IMR-90 (cell line): ENCODE measurements at regions not wholly inside any gene's neighbourhood (a gene's known extent, or its start where the extent isn't known, plus 50 kb on each side); places are given as distances from the start of the nearest gene placed in this dataset.

Experiments
- ATAC-seq: fragments of 200-7000 bp; cut with Tn5 transposase; 2 replicates; pipeline ENCODE4 v1.9.1; 2020; ENCODE audit warnings: low read depth, mild to moderate bottlenecking, moderate library complexity
- BruUV-seq: library from RNA; stranded (reverse); fragments of 400-500 nt; replicated peaks from 2 replicates; lab custom pipeline; 2021; lab: Mats Ljungman, UMichigan
- CTCF ChIA-PET: fragments of 300-600 bp; formaldehyde crosslinking; extraction: SDS; loops from one replicate; lab custom pipeline; 2021; ENCODE audit warnings: antibody characterized with exemption; lab: Yijun Ruan, JAX
- POLR2A ChIA-PET: fragments of 300-600 bp; sonication (Branson Sonifier 250); formaldehyde crosslinking; loops from one replicate; lab custom pipeline; 2022; ENCODE audit warnings: antibody characterized with exemption; ENCODE audit not compliant: unreplicated experiment; lab: Charles Lee
- DNase-seq: peaks from one replicate; pipeline ENCODE4 v3.0.0; 2013
- H2AFZ ChIP-seq: replicated peaks from 2 replicates; pipeline ENCODE3; 2013; ENCODE audit warnings: low read length, mild to moderate bottlenecking; ENCODE audit not compliant: poor library complexity
- H2AK5ac ChIP-seq: 2 replicates; pipeline ENCODE4 v1.6.1; 2013; ENCODE audit warnings: low read depth, low read length, inconsistent platforms
- H2AK9ac ChIP-seq: replicated peaks from 2 replicates; pipeline ENCODE3; 2013; ENCODE audit warnings: mild to moderate bottlenecking, low read depth, low read length, moderate library complexity; ENCODE audit not compliant: poor library complexity
- H2BK120ac ChIP-seq: 2 replicates; pipeline ENCODE4 v1.6.1; 2013; ENCODE audit warnings: low read depth, low read length, inconsistent platforms
- H2BK15ac ChIP-seq: 3 replicates; pipeline ENCODE4 v1.6.1; 2013; ENCODE audit warnings: low read depth, low read length, inconsistent platforms
- H2BK20ac ChIP-seq: 2 replicates; pipeline ENCODE4 v1.6.1; 2013; ENCODE audit warnings: low read depth, mild to moderate bottlenecking, inconsistent platforms, low read length, moderate library complexity
- H2BK5ac ChIP-seq: 2 replicates; pipeline ENCODE4 v1.6.1; 2013; ENCODE audit warnings: mild to moderate bottlenecking, low read depth, low read length, inconsistent platforms; ENCODE audit not compliant: poor library complexity, severe bottlenecking
- H3K14ac ChIP-seq: replicated peaks from 2 replicates; pipeline ENCODE4 v1.6.1; 2013; ENCODE audit warnings: low read depth, low read length, inconsistent platforms
- H3K18ac ChIP-seq: 2 replicates; pipeline ENCODE4 v1.6.1; 2013; ENCODE audit warnings: low read depth, low read length, control low read depth
- H3K23ac ChIP-seq: 2 replicates; pipeline ENCODE4 v1.6.1; 2013; ENCODE audit warnings: low read depth, low read length, inconsistent platforms
- H3K27ac ChIP-seq: 2 replicates; pipeline ENCODE4 v1.5.1; 2013; ENCODE audit warnings: mild to moderate bottlenecking, control low read depth, low read length; ENCODE audit not compliant: insufficient read depth
- H3K27me3 ChIP-seq: 2 replicates; pipeline ENCODE4 v1.6.1; 2013; ENCODE audit warnings: low read length; ENCODE audit not compliant: control insufficient read depth, insufficient read depth
- H3K36me3 ChIP-seq: 2 replicates; pipeline ENCODE4 v1.6.1; 2013; ENCODE audit warnings: low read length, mixed read lengths; ENCODE audit not compliant: control insufficient read depth, insufficient read depth
- H3K4ac ChIP-seq: 2 replicates; pipeline ENCODE4 v1.6.1; 2013; ENCODE audit warnings: low read depth, low read length, inconsistent platforms
- H3K4me1 ChIP-seq: 2 replicates; pipeline ENCODE4 v1.6.1; 2013; ENCODE audit warnings: low read length, mixed read lengths; ENCODE audit not compliant: control insufficient read depth, insufficient read depth
- H3K4me2 ChIP-seq: 2 replicates; pipeline ENCODE4 v1.6.1; 2013; ENCODE audit warnings: low read depth, mild to moderate bottlenecking, control low read depth, low read length, moderate library complexity
- H3K4me3 ChIP-seq: 2 replicates; pipeline ENCODE4 v1.5.1; 2013; ENCODE audit warnings: low read depth, mild to moderate bottlenecking, control low read depth, low read length, moderate library complexity; ENCODE audit not compliant: insufficient read depth
- H3K56ac ChIP-seq: 2 replicates; pipeline ENCODE4 v1.6.1; 2013; ENCODE audit warnings: low read length, inconsistent platforms; ENCODE audit not compliant: insufficient read depth; ENCODE audit errors: extremely low read depth
- H3K79me1 ChIP-seq, 2 experiments: 2 replicates each; pipeline ENCODE4 v1.6.1; 2013; ENCODE audit warnings: low read length in 2 of 2, inconsistent platforms in 1 of 2, low read depth in 1 of 2
- H3K9ac ChIP-seq: 2 replicates; pipeline ENCODE4 v1.6.1; 2013; ENCODE audit warnings: low read depth, low read length, control low read depth
- H3K9me1 ChIP-seq: 2 replicates; pipeline ENCODE4 v1.6.1; 2013; ENCODE audit warnings: low read length, inconsistent platforms; ENCODE audit not compliant: insufficient read depth
- H3K9me3 ChIP-seq: 2 replicates; pipeline ENCODE4 v1.6.1; 2013; ENCODE audit warnings: low read length; ENCODE audit not compliant: control insufficient read depth, insufficient read depth
- H4K20me1 ChIP-seq: 2 replicates; pipeline ENCODE4 v1.6.1; 2013; ENCODE audit warnings: low read length, inconsistent platforms; ENCODE audit not compliant: insufficient read depth
- H4K5ac ChIP-seq: 2 replicates; pipeline ENCODE4 v1.6.1; 2013; ENCODE audit warnings: mild to moderate bottlenecking, low read depth, low read length, control low read depth
- H4K8ac ChIP-seq, 2 experiments: 2 replicates each; pipeline ENCODE4 v1.6.1; 2013; ENCODE audit warnings: low read depth in 2 of 2, low read length in 2 of 2, control low read depth in 1 of 2, inconsistent platforms in 1 of 2
- H4K91ac ChIP-seq: 2 replicates; pipeline ENCODE4 v1.6.1; 2013; ENCODE audit warnings: low read depth, low read length, inconsistent platforms; ENCODE audit not compliant: insufficient read depth
- BHLHE40 ChIP-seq: fragments of 150-350 bp; IDR thresholded peaks from 2 replicates; pipeline ENCODE4 v1.6.1; 2016; ENCODE audit warnings: mild to moderate bottlenecking, low read depth, low read length
- CEBPB ChIP-seq: IDR thresholded peaks from 2 replicates; pipeline ENCODE4 v1.6.1; 2012; ENCODE audit warnings: low read depth, low read length, improper control_type of control experiment
- CHD1 ChIP-seq: IDR thresholded peaks from 2 replicates; pipeline ENCODE4 v1.6.1; 2012; ENCODE audit warnings: low read depth, low read length, improper control_type of control experiment
- FOS ChIP-seq: fragments of 150-350 bp; IDR thresholded peaks from 2 replicates; pipeline ENCODE4 v1.6.1; 2016; ENCODE audit warnings: low read depth, low read length
- MAFK ChIP-seq: IDR thresholded peaks from 2 replicates; pipeline ENCODE4 v1.6.1; 2012; ENCODE audit warnings: low read depth, low read length, improper control_type of control experiment
- MAZ ChIP-seq: IDR thresholded peaks from 2 replicates; pipeline ENCODE4 v1.6.1; 2012; ENCODE audit warnings: low read depth, mild to moderate bottlenecking, low read length, improper control_type of control experiment, moderate library complexity, borderline replicate concordance
- MXI1 ChIP-seq: IDR thresholded peaks from 2 replicates; pipeline ENCODE4 v1.6.1; 2012; ENCODE audit warnings: low read depth, mild to moderate bottlenecking, low read length, moderate library complexity, borderline replicate concordance
- NFE2L2 ChIP-seq: fragments of 150-350 bp; IDR thresholded peaks from 2 replicates; pipeline ENCODE4 v1.6.1; 2016; ENCODE audit warnings: low read depth, mild to moderate bottlenecking, low read length
- POLR2A ChIP-seq: IDR thresholded peaks from 2 replicates; pipeline ENCODE4 v1.6.1; 2012; ENCODE audit warnings: mild to moderate bottlenecking, low read depth, low read length
- RAD21 ChIP-seq: IDR thresholded peaks from 2 replicates; pipeline ENCODE4 v1.6.1; 2012; ENCODE audit warnings: low read length, improper control_type of control experiment
- RCOR1 ChIP-seq: IDR thresholded peaks from 2 replicates; pipeline ENCODE4 v1.6.1; 2012; ENCODE audit warnings: mild to moderate bottlenecking, low read length, improper control_type of control experiment; ENCODE audit not compliant: insufficient replicate concordance
- RFX5 ChIP-seq: IDR thresholded peaks from 2 replicates; pipeline ENCODE4 v1.8.0; 2012; ENCODE audit warnings: low read depth, mild to moderate bottlenecking, low read length, moderate library complexity
- SMC3 ChIP-seq: fragments of 150-350 bp; IDR thresholded peaks from 2 replicates; pipeline ENCODE4 v1.6.1; 2016; ENCODE audit warnings: low read depth, mild to moderate bottlenecking, antibody characterized with exemption, low read length, moderate library complexity
- WGBS, 2 experiments: methylation state at CpG; one replicate each; pipeline versions ENCODE4 v1.1.5 to v1.1.7; 2013; ENCODE audit warnings: missing lambda C conversion rate in 2 of 2; ENCODE audit not compliant: insufficient read length in 1 of 2; ENCODE audit errors: extremely low coverage in 2 of 2; 5-methylcytosine and 5-hydroxymethylcytosine counted together
- dilution Hi-C: fragments of 300-500 bp; cut with HindIII; formaldehyde crosslinking; loops from one replicate; pipeline ENCODE4 v1.14.3; 2018; ENCODE audit warnings: low sequenced_read_pairs; ENCODE audit not compliant: unreplicated experiment
- in situ Hi-C: fragments of 300-500 bp; cut with MboI; formaldehyde crosslinking; loops from 3 replicates; pipeline ENCODE4 v1.14.3; 2019; ENCODE audit warnings: low sequenced_read_pairs, inconsistent platforms, mixed read lengths
- intact Hi-C: fragments of 100-400 bp; cut with micrococcal nuclease; formaldehyde crosslinking; loops from 2 replicates; pipeline ENCODE4 v1.10.0; 2022
- TF ChIP-seq, protein P1 (sequence below): fragments of 150-350 bp; IDR thresholded peaks from 2 replicates; pipeline ENCODE4 v1.6.1; 2016; ENCODE audit warnings: low read depth, mild to moderate bottlenecking, low read length, moderate library complexity, borderline replicate concordance
- TF ChIP-seq, protein P2 (sequence below): conservative IDR thresholded peaks from 2 replicates; pipeline ENCODE4 v1.5.1; 2012; ENCODE audit warnings: mild to moderate bottlenecking, low read depth, low read length, improper control_type of control experiment
- TF ChIP-seq, protein P3 (sequence below): fragments of 150-350 bp; IDR thresholded peaks from 2 replicates; pipeline ENCODE4 v1.6.1; 2017; ENCODE audit warnings: mild to moderate bottlenecking, antibody characterized with exemption, low read length, low read depth

DNA sequence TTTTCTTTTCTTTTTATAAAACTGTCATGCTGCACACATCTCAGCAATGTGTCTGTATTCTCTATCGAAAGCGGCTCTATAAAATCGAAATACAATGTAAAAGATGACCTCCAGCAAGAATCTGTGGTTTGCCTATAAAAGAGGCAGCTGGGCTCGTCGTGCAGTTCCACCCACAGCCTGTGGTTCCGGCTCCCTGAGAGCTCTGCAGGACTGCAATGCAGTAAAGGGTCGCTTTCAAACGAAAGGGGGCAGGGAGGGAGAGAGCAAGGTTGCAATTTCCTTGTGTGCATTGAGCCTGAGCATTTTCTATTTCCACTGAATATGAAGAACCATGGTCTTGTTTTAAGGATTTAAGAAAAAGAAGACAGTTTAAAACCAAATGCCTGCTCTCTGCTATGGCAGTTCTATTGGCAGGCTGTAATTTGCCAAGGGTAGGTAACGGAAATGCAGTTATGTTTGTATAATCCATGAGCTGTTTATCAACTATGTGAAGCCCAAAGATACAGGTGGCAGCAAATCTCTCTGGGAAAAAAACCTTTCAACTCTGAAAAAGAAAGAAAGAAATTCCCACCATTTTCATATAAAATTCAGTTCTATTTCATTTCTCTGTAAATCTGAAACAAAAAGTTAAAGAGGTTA, 236.5 kb downstream of the HACE1 start:
- Histone ChIP-seq H4K5ac (no peak overlapping the region), H2AFZ (no peak overlapping the region), H3K9me3 (no peaks in the 10 kb centered on the region), H2AK5ac (no peak overlapping the region), H3K79me1 (no peaks in the 10 kb centered on the region), H3K4ac (no peak overlapping the region), H3K23ac (no peak overlapping the region), H2BK5ac (no peak overlapping the region), H4K91ac (no peak overlapping the region), H3K4me1 (no peaks in the 10 kb centered on the region), H3K9me1 (no peaks in the 10 kb centered on the region), H4K8ac (no peak overlapping the region), H2BK120ac (no peak overlapping the region), H3K27ac (no peak overlapping the region), H2BK20ac (no peak overlapping the region), H4K20me1 (no peaks in the 10 kb centered on the region), H3K4me2 (no peak overlapping the region; the same call in 1 of the 2 replicates), H2BK15ac (no peak overlapping the region), H3K14ac (no peak overlapping the region), H3K56ac (no peak overlapping the region), H3K18ac (no peak overlapping the region), H3K4me3 (no peak overlapping the region), H3K27me3 (no peaks in the 10 kb centered on the region; the same call in 1 of the 2 replicates), H2AK9ac (no peak overlapping the region), H3K36me3 (no peaks in the 10 kb centered on the region), H3K9ac (no peak overlapping the region)
- in situ Hi-C loops (no loop called here), intact Hi-C loops (no loop called here), dilution Hi-C loops (no loop called here)
- WGBS, 2 experiments = 8% methylated on average over 2 of the region's 9 CpGs; no CpG with 5 or more reads in 1 of the 2 experiments
- ATAC-seq (no peak), DNase-seq (no peak)
- TF ChIP-seq MAFK = no peak
- TF ChIP-seq, protein P1, sequence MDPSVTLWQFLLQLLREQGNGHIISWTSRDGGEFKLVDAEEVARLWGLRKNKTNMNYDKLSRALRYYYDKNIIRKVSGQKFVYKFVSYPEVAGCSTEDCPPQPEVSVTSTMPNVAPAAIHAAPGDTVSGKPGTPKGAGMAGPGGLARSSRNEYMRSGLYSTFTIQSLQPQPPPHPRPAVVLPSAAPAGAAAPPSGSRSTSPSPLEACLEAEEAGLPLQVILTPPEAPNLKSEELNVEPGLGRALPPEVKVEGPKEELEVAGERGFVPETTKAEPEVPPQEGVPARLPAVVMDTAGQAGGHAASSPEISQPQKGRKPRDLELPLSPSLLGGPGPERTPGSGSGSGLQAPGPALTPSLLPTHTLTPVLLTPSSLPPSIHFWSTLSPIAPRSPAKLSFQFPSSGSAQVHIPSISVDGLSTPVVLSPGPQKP = no peak
- TF ChIP-seq FOS = no peak
- TF ChIP-seq NFE2L2 = no peak
- no peak for TF ChIP-seq SMC3
- no peak for TF ChIP-seq RFX5
- TF ChIP-seq, protein P2, sequence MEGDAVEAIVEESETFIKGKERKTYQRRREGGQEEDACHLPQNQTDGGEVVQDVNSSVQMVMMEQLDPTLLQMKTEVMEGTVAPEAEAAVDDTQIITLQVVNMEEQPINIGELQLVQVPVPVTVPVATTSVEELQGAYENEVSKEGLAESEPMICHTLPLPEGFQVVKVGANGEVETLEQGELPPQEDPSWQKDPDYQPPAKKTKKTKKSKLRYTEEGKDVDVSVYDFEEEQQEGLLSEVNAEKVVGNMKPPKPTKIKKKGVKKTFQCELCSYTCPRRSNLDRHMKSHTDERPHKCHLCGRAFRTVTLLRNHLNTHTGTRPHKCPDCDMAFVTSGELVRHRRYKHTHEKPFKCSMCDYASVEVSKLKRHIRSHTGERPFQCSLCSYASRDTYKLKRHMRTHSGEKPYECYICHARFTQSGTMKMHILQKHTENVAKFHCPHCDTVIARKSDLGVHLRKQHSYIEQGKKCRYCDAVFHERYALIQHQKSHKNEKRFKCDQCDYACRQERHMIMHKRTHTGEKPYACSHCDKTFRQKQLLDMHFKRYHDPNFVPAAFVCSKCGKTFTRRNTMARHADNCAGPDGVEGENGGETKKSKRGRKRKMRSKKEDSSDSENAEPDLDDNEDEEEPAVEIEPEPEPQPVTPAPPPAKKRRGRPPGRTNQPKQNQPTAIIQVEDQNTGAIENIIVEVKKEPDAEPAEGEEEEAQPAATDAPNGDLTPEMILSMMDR = no peak
- no peak for TF ChIP-seq POLR2A
- no peak for TF ChIP-seq RAD21
- TF ChIP-seq, protein P3, sequence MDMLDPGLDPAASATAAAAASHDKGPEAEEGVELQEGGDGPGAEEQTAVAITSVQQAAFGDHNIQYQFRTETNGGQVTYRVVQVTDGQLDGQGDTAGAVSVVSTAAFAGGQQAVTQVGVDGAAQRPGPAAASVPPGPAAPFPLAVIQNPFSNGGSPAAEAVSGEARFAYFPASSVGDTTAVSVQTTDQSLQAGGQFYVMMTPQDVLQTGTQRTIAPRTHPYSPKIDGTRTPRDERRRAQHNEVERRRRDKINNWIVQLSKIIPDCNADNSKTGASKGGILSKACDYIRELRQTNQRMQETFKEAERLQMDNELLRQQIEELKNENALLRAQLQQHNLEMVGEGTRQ = no peak
- no peak for TF ChIP-seq MAZ
- no peak for TF ChIP-seq BHLHE40
- no peak for TF ChIP-seq CHD1
- TF ChIP-seq RCOR1 = no peak
- no peak for TF ChIP-seq CEBPB
- no peak for TF ChIP-seq MXI1
- BruUV-seq = no TSS peak
- POLR2A ChIA-PET = no interaction called here
- CTCF ChIA-PET = interaction anchor here (1.0 kb wide), 1 partner anchor 97 kb away, joined by 3 read pairs; no protein-coding TSS in a partner anchor
